GM12878 (cell line): ENCODE measurements at regions not wholly inside any gene's neighbourhood (a gene's known extent, or its start where the extent isn't known, plus 50 kb on each side); places are given as distances from the start of the nearest gene placed in this dataset.

Experiments
- ATAC-seq: fragments of 200-7000 bp; cut with Tn5 transposase; 3 replicates; pipeline ENCODE4 v1.9.1; 2020; ENCODE audit warnings: mild to moderate bottlenecking, moderate library complexity
- BruUV-seq: library from RNA; stranded (reverse); fragments of 400-500 nt; replicated peaks from 2 replicates; lab custom pipeline; 2021; lab: Mats Ljungman, UMichigan
- CTCF ChIA-PET: fragments of 300-600 bp; sonication (Branson Sonifier 250); formaldehyde crosslinking; extraction: SDS; loops from one replicate; lab custom pipeline; 2021; ENCODE audit warnings: inconsistent platforms; lab: Yijun Ruan, JAX
- POLR2A ChIA-PET: fragments of 350-600 bp; formaldehyde crosslinking; extraction: SDS; loops from one replicate; lab custom pipeline; 2021; ENCODE audit warnings: inconsistent platforms; lab: Charles Lee
- RAD21 ChIA-PET: fragments of 300-600 bp; sonication (Branson Sonifier 250); formaldehyde crosslinking; loops from one replicate; lab custom pipeline; 2023; ENCODE audit warnings: antibody characterized with exemption; ENCODE audit not compliant: unreplicated experiment; lab: Charles Lee
- SMC1A ChIA-PET: fragments of 300-600 bp; sonication (Branson Sonifier 250); formaldehyde crosslinking; loops from one replicate; lab custom pipeline; 2023; ENCODE audit not compliant: unreplicated experiment, uncharacterized antibody; lab: Charles Lee
- DNase-seq: peaks from one replicate; pipeline ENCODE4 v3.0.0-alpha.2; 2011; ENCODE audit warnings: low read depth, low spot score
- FAIRE-seq: peaks from 3 replicates; lab custom pipeline; 2011; peaks lifted over from hg19 to GRCh38; lab: Jason Lieb, UNC
- H2AFZ ChIP-seq: 2 replicates; pipeline ENCODE4 v1.6.0; 2011; ENCODE audit warnings: low read depth, low read length, control low read depth; ENCODE audit not compliant: control insufficient read depth
- H3K27ac ChIP-seq: 2 replicates; pipeline ENCODE4 v1.5.1; 2011; ENCODE audit warnings: control low read depth; ENCODE audit not compliant: control insufficient read depth, insufficient read depth
- H3K27me3 ChIP-seq, 2 experiments: replicated peaks in 1 of 2; 2 replicates each; pipeline versions ENCODE4 v1.6.0 to v1.6.1; 2011; ENCODE audit warnings: low read length in 1 of 2; ENCODE audit not compliant: control insufficient read depth in 2 of 2, insufficient read depth in 2 of 2
- H3K36me3 ChIP-seq, 2 experiments: 2 replicates each; pipeline ENCODE4 v1.5.1; 2011; ENCODE audit warnings: low read length in 1 of 2; ENCODE audit not compliant: control insufficient read depth in 2 of 2, insufficient read depth in 2 of 2
- H3K4me1 ChIP-seq: 2 replicates; pipeline ENCODE4 v1.6.1; 2011; ENCODE audit warnings: mild to moderate bottlenecking, low read length, moderate library complexity, mixed read lengths; ENCODE audit not compliant: control insufficient read depth, insufficient read depth
- H3K4me2 ChIP-seq: 2 replicates; pipeline ENCODE4 v1.6.0; 2011; ENCODE audit warnings: control low read depth; ENCODE audit not compliant: control insufficient read depth, insufficient read depth
- H3K4me3 ChIP-seq: fragments of 200-600 bp; sonication (generic); 2 replicates; pipeline ENCODE4 v1.5.1; 2016
- H3K79me2 ChIP-seq: 2 replicates; pipeline ENCODE4 v1.6.0; 2011; ENCODE audit warnings: low read length; ENCODE audit not compliant: control insufficient read depth, insufficient read depth
- H3K9ac ChIP-seq: 2 replicates; pipeline ENCODE4 v1.8.0; 2011; ENCODE audit warnings: low read length, control low read depth, mixed read lengths; ENCODE audit not compliant: control insufficient read depth, insufficient read depth
- H3K9me3 ChIP-seq: replicated peaks from 3 replicates; pipeline ENCODE4 v1.5.1; 2011; ENCODE audit warnings: mild to moderate bottlenecking, low read length; ENCODE audit not compliant: control insufficient read depth, insufficient read depth
- H4K20me1 ChIP-seq: 2 replicates; pipeline ENCODE4 v1.6.0; 2011; ENCODE audit not compliant: control insufficient read depth, insufficient read depth
- ATF2 ChIP-seq: IDR thresholded peaks from 2 replicates; pipeline ENCODE4 v1.6.1; 2012; ENCODE audit warnings: low read length, inconsistent platforms
- BRCA1 ChIP-seq: IDR thresholded peaks from 2 replicates; pipeline ENCODE4 v1.6.1; 2011; ENCODE audit warnings: low read depth, low read length, improper control_type of control experiment
- CHD2 ChIP-seq: IDR thresholded peaks from 2 replicates; pipeline ENCODE4 v1.6.1; 2011; ENCODE audit warnings: low read depth, low read length, improper control_type of control experiment, borderline replicate concordance
- GATAD2B ChIP-seq: fragments of 450-650 bp; conservative IDR thresholded peaks from 2 replicates; pipeline ENCODE4 v1.6.1; 2017; ENCODE audit warnings: low read depth, mild to moderate bottlenecking, moderate library complexity
- IRF4 ChIP-seq: IDR thresholded peaks from 2 replicates; pipeline ENCODE4 v1.6.1; 2011; ENCODE audit warnings: low read depth, low read length
- JUNB ChIP-seq: IDR thresholded peaks from 2 replicates; pipeline ENCODE4 v1.6.1; 2016; ENCODE audit warnings: antibody characterized with exemption, mild to moderate bottlenecking
- NRF1 ChIP-seq: conservative IDR thresholded peaks from 2 replicates; pipeline ENCODE4 v1.6.1; 2011; ENCODE audit warnings: mild to moderate bottlenecking, low read depth, low read length, improper control_type of control experiment
- PAX8 ChIP-seq: fragments of 450-650 bp; IDR thresholded peaks from 2 replicates; pipeline ENCODE4 v1.6.1; 2017; ENCODE audit warnings: mild to moderate bottlenecking, moderate library complexity
- PKNOX1 ChIP-seq: fragments of 450-650 bp; IDR thresholded peaks from 2 replicates; pipeline ENCODE4 v1.6.1; 2016; ENCODE audit warnings: mild to moderate bottlenecking
- RAD51 ChIP-seq: fragments of 450-650 bp; IDR thresholded peaks from 2 replicates; pipeline ENCODE4 v1.6.1; 2016; ENCODE audit warnings: moderate library complexity, mild to moderate bottlenecking, inconsistent platforms
- SIN3A ChIP-seq: IDR thresholded peaks from 2 replicates; pipeline ENCODE4 v1.6.1; 2012; ENCODE audit warnings: low read depth, low read length, improper control_type of control experiment
- SKIL ChIP-seq: fragments of 450-650 bp; IDR thresholded peaks from 2 replicates; pipeline ENCODE4 v1.6.1; 2017; ENCODE audit warnings: mild to moderate bottlenecking, low read depth, inconsistent platforms; ENCODE audit not compliant: poor library complexity, severe bottlenecking
- SMARCA5 ChIP-seq: fragments of 450-650 bp; IDR thresholded peaks from 2 replicates; pipeline ENCODE4 v1.6.1; 2017; ENCODE audit warnings: mild to moderate bottlenecking
- SPI1 ChIP-seq: IDR thresholded peaks from 2 replicates; pipeline ENCODE4 v1.6.1; 2011; ENCODE audit warnings: low read depth, mild to moderate bottlenecking, low read length, moderate library complexity, borderline replicate concordance; ENCODE audit not compliant: insufficient read depth
- SRF ChIP-seq, 2 experiments: IDR thresholded peaks; 2 replicates each; pipeline ENCODE4 v1.6.1; 2011; ENCODE audit warnings: low read depth in 2 of 2, low read length in 2 of 2, mild to moderate bottlenecking in 1 of 2, moderate library complexity in 1 of 2
- TCF12 ChIP-seq: IDR thresholded peaks from 2 replicates; pipeline ENCODE4 v1.6.1; 2011; ENCODE audit warnings: low read depth, mild to moderate bottlenecking, low read length
- TCF3 ChIP-seq: IDR thresholded peaks from 2 replicates; pipeline ENCODE4 v1.6.1; 2012; ENCODE audit warnings: low read depth, mild to moderate bottlenecking, low read length, borderline replicate concordance; ENCODE audit not compliant: insufficient read depth
- ZBTB33 ChIP-seq: fragments of 450-650 bp; IDR thresholded peaks from 2 replicates; pipeline ENCODE4 v1.6.1; 2017; ENCODE audit warnings: mild to moderate bottlenecking
- ZNF217 ChIP-seq: fragments of 450-650 bp; IDR thresholded peaks from 2 replicates; pipeline ENCODE4 v1.6.1; 2017; ENCODE audit warnings: antibody characterized with exemption, mild to moderate bottlenecking
- WGBS: methylation state at CpG from one replicate; pipeline ENCODE4 v1.1.6; 2016; ENCODE audit warnings: low lambda C conversion rate; ENCODE audit not compliant: insufficient replicate concordance, insufficient coverage; ENCODE audit errors: missing lambda C conversion rate; 5-methylcytosine and 5-hydroxymethylcytosine counted together
- in situ Hi-C: fragments of 300-500 bp; cut with MboI; formaldehyde crosslinking; loops from 9 replicates; pipeline ENCODE4 v1.14.3; 2018; ENCODE audit warnings: mixed read lengths
- intact Hi-C: fragments of 100-400 bp; cut with micrococcal nuclease; formaldehyde crosslinking; loops from one replicate; pipeline ENCODE4 v1.14.2; 2022; ENCODE audit not compliant: unreplicated experiment

GRCh38 chr3:68018275-68018674, 363.9 kb upstream of the SUCLG2 start:
- FAIRE-seq (no peak), DNase-seq (no peak)
- 0% methylated on average over 1 of the region's 1 CpG for WGBS
- ChIA-PET SMC1A (interaction anchor here (0.5 kb wide), 1 partner anchor 1763 kb away, joined by 3 read pairs; no protein-coding TSS in a partner anchor), CTCF (interaction anchor here (1.0 to 1.1 kb wide), 2 partner anchors 637 to 904 kb away, joined by 3 to 5 read pairs; no protein-coding TSS in a partner anchor), POLR2A (no interaction called here)
- no peak overlapping the region for H3K27ac ChIP-seq
- H3K4me2 ChIP-seq, result no peak overlapping the region
- intact Hi-C loops, result loop anchor here (5.0 to 10.0 kb wide), 3 partner anchors 423 to 906 kb away; no protein-coding TSS in a partner anchor
- H3K27me3 ChIP-seq, result no peaks in the 10 kb centered on the region
- H3K79me2 ChIP-seq, result no peaks in the 10 kb centered on the region
- H2AFZ ChIP-seq, result no peak overlapping the region
- in situ Hi-C loops, result no loop called here
- H3K9ac ChIP-seq, result no peak overlapping the region
- TF ChIP-seq SMARCA5, result no peak
- no peak for TF ChIP-seq PAX8
- TF ChIP-seq TCF12, result no peak
- TF ChIP-seq SKIL, result no peak
- no peak for TF ChIP-seq RAD51
- TF ChIP-seq ZNF217, result no peak
- TF ChIP-seq JUNB, result no peak
- TF ChIP-seq SRF (IDR thresholded peaks at IDR 0.05; ENCODE audit: low read depth in 2 of 2, low read length in 2 of 2), result no peak
- no peak for TF ChIP-seq ATF2
- no peak for TF ChIP-seq NRF1
- TF ChIP-seq SIN3A, result no peak
- TF ChIP-seq ZBTB33, result no peak
- no peak for TF ChIP-seq IRF4
- no peak for TF ChIP-seq TCF3
- no peak for TF ChIP-seq PKNOX1
- no peak for TF ChIP-seq BRCA1
- TF ChIP-seq SPI1, result no peak
- no peak for TF ChIP-seq CHD2
- no peak for TF ChIP-seq GATAD2B
- TF ChIP-seq, all 136 proteins: peak for 0
- Histone ChIP-seq H3K36me3 (no peaks in the 10 kb centered on the region), H3K4me3 (no peak overlapping the region), H3K4me1 (no peaks in the 10 kb centered on the region), H4K20me1 (no peaks in the 10 kb centered on the region), H3K9me3 (no peaks in the 10 kb centered on the region)
- no TSS peak for BruUV-seq
- no peak for ATAC-seq
- RAD21 ChIA-PET, result no interaction called here
